ENCODE measurements at regions not wholly inside any gene's neighbourhood (a gene's known extent, or its start where the extent isn't known, plus 50 kb on each side); places are given as distances from the start of the nearest gene placed in this dataset.

DNA sequence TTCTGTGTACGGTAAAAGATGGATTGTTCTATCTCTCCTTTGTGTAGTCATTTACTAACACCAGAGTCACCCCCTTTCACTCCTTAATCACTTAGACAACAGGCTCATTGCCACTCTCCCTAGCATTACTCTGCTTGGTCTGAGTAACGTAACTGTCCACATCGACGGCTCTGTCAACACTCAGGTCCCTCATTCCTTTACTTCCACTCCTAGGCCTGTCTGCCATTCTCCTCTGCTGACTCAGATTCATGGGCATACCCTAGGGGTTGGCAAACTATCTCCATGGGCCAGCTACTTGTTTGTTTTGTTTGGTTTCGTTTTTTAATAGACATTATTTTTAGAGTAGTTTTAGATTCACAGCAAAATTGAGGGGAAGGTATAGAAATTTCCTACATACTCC is 243.9 kb downstream of the NR4A2 start:
- no peaks in the 10 kb centered on the region for H3K4me1 ChIP-seq
- TF ChIP-seq POLR2AphosphoS5 (IDR thresholded peaks at IDR 0.05), result no peak
- TF ChIP-seq POLR2A (IDR thresholded peaks at IDR 0.05), result no peak
- TF ChIP-seq, protein P1, sequence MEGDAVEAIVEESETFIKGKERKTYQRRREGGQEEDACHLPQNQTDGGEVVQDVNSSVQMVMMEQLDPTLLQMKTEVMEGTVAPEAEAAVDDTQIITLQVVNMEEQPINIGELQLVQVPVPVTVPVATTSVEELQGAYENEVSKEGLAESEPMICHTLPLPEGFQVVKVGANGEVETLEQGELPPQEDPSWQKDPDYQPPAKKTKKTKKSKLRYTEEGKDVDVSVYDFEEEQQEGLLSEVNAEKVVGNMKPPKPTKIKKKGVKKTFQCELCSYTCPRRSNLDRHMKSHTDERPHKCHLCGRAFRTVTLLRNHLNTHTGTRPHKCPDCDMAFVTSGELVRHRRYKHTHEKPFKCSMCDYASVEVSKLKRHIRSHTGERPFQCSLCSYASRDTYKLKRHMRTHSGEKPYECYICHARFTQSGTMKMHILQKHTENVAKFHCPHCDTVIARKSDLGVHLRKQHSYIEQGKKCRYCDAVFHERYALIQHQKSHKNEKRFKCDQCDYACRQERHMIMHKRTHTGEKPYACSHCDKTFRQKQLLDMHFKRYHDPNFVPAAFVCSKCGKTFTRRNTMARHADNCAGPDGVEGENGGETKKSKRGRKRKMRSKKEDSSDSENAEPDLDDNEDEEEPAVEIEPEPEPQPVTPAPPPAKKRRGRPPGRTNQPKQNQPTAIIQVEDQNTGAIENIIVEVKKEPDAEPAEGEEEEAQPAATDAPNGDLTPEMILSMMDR (IDR thresholded peaks at IDR 0.05), result no peak
- no peak for ATAC-seq (ENCODE audit: low FRiP score in 2 of 2)

DNA sequence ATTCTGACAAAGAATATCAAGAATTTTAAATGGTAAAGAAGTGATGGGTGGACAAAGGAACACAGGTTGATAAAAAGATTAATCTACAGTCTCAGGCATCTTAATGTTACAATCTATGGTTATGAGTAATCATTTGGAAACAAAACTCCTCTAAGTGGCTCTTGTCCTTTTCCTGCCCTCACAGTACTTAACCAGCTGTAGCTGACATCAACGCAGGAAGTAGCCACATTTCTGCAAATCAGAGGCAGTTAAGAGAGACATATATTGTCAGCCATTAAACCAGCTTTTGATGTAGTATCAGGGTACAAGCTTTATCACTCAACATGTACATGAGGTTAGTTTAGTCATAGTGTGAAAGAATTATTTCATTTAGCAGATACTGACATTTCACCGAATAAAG is 244.6 kb downstream of the NR4A2 start:
- WGBS, 2 donors, result 44 to 59% methylated on average over 2 of the region's 2 CpGs
- no peak for ATAC-seq (ENCODE audit: low FRiP score in 2 of 2)
- no peak overlapping the region for H3K4me3 ChIP-seq
- no peaks in the 10 kb centered on the region for H3K36me3 ChIP-seq
- no peak for TF ChIP-seq EP300 (IDR thresholded peaks at IDR 0.05)
- no peak for TF ChIP-seq POLR2AphosphoS5 (IDR thresholded peaks at IDR 0.05)
- TF ChIP-seq, protein P1 (IDR thresholded peaks at IDR 0.05), result no peak
- no peak for TF ChIP-seq POLR2A (IDR thresholded peaks at IDR 0.05)
- no peaks in the 10 kb centered on the region for H3K27me3 ChIP-seq
- H3K27ac ChIP-seq, result no peak overlapping the region
- DNase-seq, result no peak
- H3K9me3 ChIP-seq, result no peaks in the 10 kb centered on the region
- no peaks in the 10 kb centered on the region for H3K4me1 ChIP-seq

More for the DNA sequence above, 243.9 kb downstream of the NR4A2 start:
- H3K9me3 ChIP-seq, result no peaks in the 10 kb centered on the region
- WGBS, 2 donors, result 69 to 74% methylated on average over 5 of the region's 5 CpGs
- no peak overlapping the region for H3K27ac ChIP-seq
- no peak for DNase-seq
- no peaks in the 10 kb centered on the region for H3K36me3 ChIP-seq
- H3K27me3 ChIP-seq, result no peaks in the 10 kb centered on the region
- no peak overlapping the region for H3K4me3 ChIP-seq

- no peaks in the 10 kb centered on the region for H3K36me3 ChIP-seq
- no peaks in the 10 kb centered on the region for H3K27me3 ChIP-seq
- H3K4me3 ChIP-seq, result no peak overlapping the region
- H3K27ac ChIP-seq, result no peak overlapping the region
- WGBS, 2 donors, result 79 to 85% methylated on average over 12 to 15 of the region's 15 CpGs
- no peak for TF ChIP-seq POLR2AphosphoS5 (IDR thresholded peaks at IDR 0.05)
- TF ChIP-seq, protein P1 (IDR thresholded peaks at IDR 0.05), result no peak
- no peak for TF ChIP-seq POLR2A (IDR thresholded peaks at IDR 0.05)
- TF ChIP-seq EP300 (IDR thresholded peaks at IDR 0.05), result no peak
- H3K9me3 ChIP-seq, result no peaks in the 10 kb centered on the region
- no peak for DNase-seq
- H3K4me1 ChIP-seq, result no peaks in the 10 kb centered on the region
- ATAC-seq (ENCODE audit: low FRiP score in 2 of 2), result no peak
Measured at GRCh38 chr2:156083763-156084493, 248.6 kb downstream of the NR4A2 start.

DNA sequence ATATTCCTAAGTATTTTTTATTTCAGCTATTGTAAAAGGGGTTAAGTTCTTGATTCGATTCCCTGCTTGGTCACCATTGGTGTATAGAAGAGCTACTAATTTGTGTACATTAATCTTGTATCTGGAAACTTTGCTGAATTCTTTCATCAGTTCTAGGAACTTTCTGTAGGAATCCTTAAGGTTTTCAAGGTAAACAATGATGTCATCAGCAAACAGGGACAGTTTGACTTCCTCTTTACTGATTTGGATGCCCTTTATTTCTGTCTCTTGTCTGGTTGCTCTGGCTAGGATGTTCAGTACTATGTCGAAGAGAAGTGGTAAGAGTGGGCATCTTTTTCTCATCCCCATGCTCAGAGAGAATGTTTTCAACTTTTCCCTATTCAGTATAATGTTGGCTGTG is 252.7 kb downstream of the NR4A2 start:
- WGBS, 2 donors, result 83 to 91% methylated on average over 2 of the region's 2 CpGs
- H3K4me1 ChIP-seq, result no peaks in the 10 kb centered on the region
- ATAC-seq (ENCODE audit: low FRiP score in 2 of 2) (no peak), DNase-seq (no peak)
- no peak overlapping the region for H3K4me3 ChIP-seq
- no peaks in the 10 kb centered on the region for H3K27me3 ChIP-seq
- no peak overlapping the region for H3K27ac ChIP-seq
- no peaks in the 10 kb centered on the region for H3K36me3 ChIP-seq
- TF ChIP-seq POLR2A (IDR thresholded peaks at IDR 0.05) (no peak), POLR2AphosphoS5 (IDR thresholded peaks at IDR 0.05) (no peak), EP300 (IDR thresholded peaks at IDR 0.05) (no peak)
- TF ChIP-seq, protein P1 (IDR thresholded peaks at IDR 0.05), result no peak
- no peaks in the 10 kb centered on the region for H3K9me3 ChIP-seq
